Tibial nerve (tissue), 4 donors: ENCODE measurements at regions not wholly inside any gene's neighbourhood (a gene's known extent, or its start where the extent isn't known, plus 50 kb on each side); places are given as distances from the start of the nearest gene placed in this dataset.

Source experiments
- DNase-seq, 2 donors: peaks; one replicate each; pipeline ENCODE4 v3.0.0-alpha.2; 2019; ENCODE audit warnings: low spot score in 2 of 2
- H3K27ac ChIP-seq, 4 donors: fragments of 200-600 bp; sonication (generic) in 3 of 4; one replicate each; pipeline ENCODE4 v1.5.1; 2017 to 2019; ENCODE audit warnings: mild to moderate bottlenecking in 1 of 4
- H3K27me3 ChIP-seq, 2 donors: fragments of 200-600 bp; sonication (generic) in 1 of 2; one replicate each; pipeline versions ENCODE4 v1.5.1 to v1.6.0; 2017 to 2019
- H3K36me3 ChIP-seq, 3 donors: fragments of 200-600 bp; sonication (generic); one replicate each; pipeline ENCODE4 v1.5.1; 2018 to 2019
- H3K4me1 ChIP-seq, 4 donors: fragments of 200-600 bp; sonication (generic) in 3 of 4; one replicate each; pipeline ENCODE4 v1.5.1; 2017 to 2019
- H3K4me3 ChIP-seq, 4 donors: fragments of 200-600 bp; sonication (generic) in 3 of 4; one replicate each; pipeline ENCODE4 v1.5.1; 2017 to 2019; ENCODE audit warnings: mild to moderate bottlenecking in 1 of 4, moderate library complexity in 1 of 4
- H3K9me3 ChIP-seq, 4 donors: fragments of 200-600 bp; sonication (generic) in 3 of 4; one replicate each; pipeline ENCODE4 v1.5.1; 2017 to 2019
- EP300 ChIP-seq, 2 donors: sonication (generic); formaldehyde crosslinking; IDR thresholded peaks; one replicate each; pipeline ENCODE4 v1.6.1; 2017; ENCODE audit warnings: antibody characterized with exemption in 2 of 2, mild to moderate bottlenecking in 1 of 2
- POLR2A ChIP-seq, 2 donors: fragments of 450-650 bp; IDR thresholded peaks; one replicate each; pipeline ENCODE4 v1.6.1; 2017; ENCODE audit warnings: antibody characterized with exemption in 2 of 2, mild to moderate bottlenecking in 2 of 2, moderate library complexity in 2 of 2
- WGBS, 2 donors: methylation state at CpG; one replicate each; pipeline ENCODE4 v1.1.5; 2018; 5-methylcytosine and 5-hydroxymethylcytosine counted together
- TF ChIP-seq, protein P1 (sequence below), 5 experiments: fragments of 200-600 bp in 3 of 5; fragments of 450-650 bp in 2 of 5; sonication (generic) in 3 of 5; IDR thresholded peaks; one replicate each; pipeline ENCODE4 v1.5.1; 2016 to 2019; ENCODE audit warnings: antibody characterized with exemption in 5 of 5, mild to moderate bottlenecking in 3 of 5, moderate library complexity in 2 of 5

DNA sequence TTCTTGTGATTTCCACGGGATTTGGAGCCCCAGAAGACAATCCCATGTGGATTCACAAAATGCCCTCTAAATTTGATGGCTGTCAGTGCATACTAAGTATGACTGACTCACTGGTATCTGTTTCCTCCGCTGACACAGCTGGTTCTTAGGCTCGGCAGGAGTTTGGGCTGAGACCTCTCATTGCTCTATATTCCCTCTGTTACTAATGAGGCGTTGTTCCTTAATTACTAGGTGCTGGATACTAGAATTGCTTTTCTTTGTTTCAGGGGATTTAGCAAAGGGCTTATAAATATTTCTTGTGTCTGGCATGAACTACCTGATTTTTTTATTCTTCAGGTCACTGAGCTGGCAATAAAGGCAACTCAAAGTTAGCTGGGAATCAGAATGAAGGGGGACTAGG, 53.2 kb upstream of the EHF start:
- TF ChIP-seq EP300 (IDR thresholded peaks at IDR 0.05), result no peak
- no peak for TF ChIP-seq POLR2A (IDR thresholded peaks at IDR 0.05)
- TF ChIP-seq, protein P1, sequence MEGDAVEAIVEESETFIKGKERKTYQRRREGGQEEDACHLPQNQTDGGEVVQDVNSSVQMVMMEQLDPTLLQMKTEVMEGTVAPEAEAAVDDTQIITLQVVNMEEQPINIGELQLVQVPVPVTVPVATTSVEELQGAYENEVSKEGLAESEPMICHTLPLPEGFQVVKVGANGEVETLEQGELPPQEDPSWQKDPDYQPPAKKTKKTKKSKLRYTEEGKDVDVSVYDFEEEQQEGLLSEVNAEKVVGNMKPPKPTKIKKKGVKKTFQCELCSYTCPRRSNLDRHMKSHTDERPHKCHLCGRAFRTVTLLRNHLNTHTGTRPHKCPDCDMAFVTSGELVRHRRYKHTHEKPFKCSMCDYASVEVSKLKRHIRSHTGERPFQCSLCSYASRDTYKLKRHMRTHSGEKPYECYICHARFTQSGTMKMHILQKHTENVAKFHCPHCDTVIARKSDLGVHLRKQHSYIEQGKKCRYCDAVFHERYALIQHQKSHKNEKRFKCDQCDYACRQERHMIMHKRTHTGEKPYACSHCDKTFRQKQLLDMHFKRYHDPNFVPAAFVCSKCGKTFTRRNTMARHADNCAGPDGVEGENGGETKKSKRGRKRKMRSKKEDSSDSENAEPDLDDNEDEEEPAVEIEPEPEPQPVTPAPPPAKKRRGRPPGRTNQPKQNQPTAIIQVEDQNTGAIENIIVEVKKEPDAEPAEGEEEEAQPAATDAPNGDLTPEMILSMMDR (IDR thresholded peaks at IDR 0.05), result no peak
- 78 to 85% methylated on average over 4 of the region's 4 CpGs for WGBS, 2 donors
- no peaks in the 10 kb centered on the region for H3K27me3 ChIP-seq
- H3K4me3 ChIP-seq, result no peak overlapping the region
- no peak overlapping the region for H3K27ac ChIP-seq
- peaks cover 0 to 7% (median 0%) of the 10 kb centered on the region in 4 donors for H3K4me1 ChIP-seq
- H3K36me3 ChIP-seq, result no peaks in the 10 kb centered on the region
- no peak for DNase-seq
- no peaks in the 10 kb centered on the region for H3K9me3 ChIP-seq

DNA sequence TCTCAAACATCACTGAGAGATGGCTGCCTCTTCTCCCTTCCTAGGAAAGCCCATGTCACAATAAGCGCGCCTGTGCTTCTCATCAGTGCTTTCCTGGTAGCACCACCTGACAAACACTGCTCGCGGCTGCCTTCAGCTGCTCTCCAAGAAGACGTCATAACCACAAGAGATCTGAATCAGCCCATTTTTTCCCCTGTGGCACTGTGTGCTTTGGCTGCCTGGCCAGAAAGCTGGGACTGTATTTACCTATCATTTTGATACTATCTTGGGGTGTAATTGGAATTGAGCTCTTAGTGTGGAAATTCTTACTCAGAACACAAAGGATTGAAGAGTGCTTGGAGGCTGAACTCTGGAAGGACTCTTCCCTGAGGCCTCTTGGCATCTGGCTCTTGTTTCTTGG, 50.3 kb upstream of the EHF start:
- H3K4me1 ChIP-seq, result no peaks in the 10 kb centered on the region
- H3K4me3 ChIP-seq, result no peak overlapping the region
- peaks cover 0 to 10% of the 10 kb centered on the region in 2 donors for H3K27me3 ChIP-seq
- H3K36me3 ChIP-seq, result no peaks in the 10 kb centered on the region
- no peaks in the 10 kb centered on the region for H3K9me3 ChIP-seq
- H3K27ac ChIP-seq, result no peak overlapping the region
- DNase-seq, result no peak
- no peak for TF ChIP-seq EP300 (IDR thresholded peaks at IDR 0.05)
- no peak for TF ChIP-seq POLR2A (IDR thresholded peaks at IDR 0.05)
- TF ChIP-seq, protein P1 (IDR thresholded peaks at IDR 0.05), result no peak
- 77 to 81% methylated on average over 5 of the region's 5 CpGs for WGBS, 2 donors
